ENCODE measurements at regions not wholly inside any gene's neighbourhood (a gene's known extent, or its start where the extent isn't known, plus 50 kb on each side); places are given as distances from the start of the nearest gene placed in this dataset.
"Not testable (repeated sequence)": the region's sequence is repeated elsewhere in the genome, so short reads cannot be mapped to it uniquely, and the experiment has no call there.

GRCh38 chr13:46479691-46480090 lies 73.3 kb upstream of the LRCH1 start:
- Mint-ChIP-seq H3K9me3 (peaks cover 3% of the 10 kb centered on the region), H3K27ac (no peak overlapping the region), H3K27me3 (peaks cover 3% of the 10 kb centered on the region), H3K4me1 (no peaks in the 10 kb centered on the region), H3K36me3 (ENCODE audit: low read depth) (peaks cover 2% of the 10 kb centered on the region), H3K4me3 (no peak overlapping the region)
- CTCF ChIA-PET: interaction anchor here (0.7 kb wide), 1 partner anchor 11 kb away, joined by 3 read pairs; no protein-coding TSS in a partner anchor
- POLR2A ChIA-PET: no interaction called here
- DNase-seq: no peak

- no peaks in the 10 kb centered on the region for H3K36me3 Mint-ChIP-seq (ENCODE audit: low read depth)
- peaks cover 3% of the 10 kb centered on the region for H3K27me3 Mint-ChIP-seq
- no peak for DNase-seq
- ChIA-PET POLR2A (no interaction called here), CTCF (no interaction called here)
- H3K27ac Mint-ChIP-seq: no peak overlapping the region
- H3K4me1 Mint-ChIP-seq: no peaks in the 10 kb centered on the region
- H3K4me3 Mint-ChIP-seq: no peak overlapping the region
- no peaks in the 10 kb centered on the region for H3K9me3 Mint-ChIP-seq
Observed at GRCh38 chr13:46479283-46479682, 73.7 kb upstream of the LRCH1 start.

GRCh38 chr13:46478651-46479050 lies 74.3 kb upstream of the LRCH1 start:
- CTCF ChIA-PET: no interaction called here
- Mint-ChIP-seq H3K9me3 (no peaks in the 10 kb centered on the region), H3K4me3 (no peak overlapping the region), H3K27me3 (peaks cover 3% of the 10 kb centered on the region), H3K36me3 (ENCODE audit: low read depth) (no peaks in the 10 kb centered on the region), H3K4me1 (no peaks in the 10 kb centered on the region), H3K27ac (no peak overlapping the region)
- POLR2A ChIA-PET: no interaction called here
- no peak for DNase-seq

- H3K4me1 Mint-ChIP-seq: no peaks in the 10 kb centered on the region
- no peak for DNase-seq
- H3K4me3 Mint-ChIP-seq: no peak overlapping the region
- POLR2A ChIA-PET: no interaction called here
- peaks cover 3% of the 10 kb centered on the region for H3K27me3 Mint-ChIP-seq
- H3K9me3 Mint-ChIP-seq: no peaks in the 10 kb centered on the region
- H3K27ac Mint-ChIP-seq: no peak overlapping the region
- CTCF ChIA-PET: no interaction called here
- no peaks in the 10 kb centered on the region for H3K36me3 Mint-ChIP-seq (ENCODE audit: low read depth)
Observed at GRCh38 chr13:46476174-46476573, 76.8 kb upstream of the LRCH1 start.

GRCh38 chr13:46475541-46475991 lies 77.4 kb upstream of the LRCH1 start:
- POLR2A ChIA-PET: no interaction called here
- Mint-ChIP-seq H3K4me1 (no peaks in the 10 kb centered on the region), H3K27ac (no peak overlapping the region), H3K9me3 (no peaks in the 10 kb centered on the region), H3K27me3 (peaks cover 3% of the 10 kb centered on the region), H3K36me3 (ENCODE audit: low read depth) (no peaks in the 10 kb centered on the region), H3K4me3 (no peak overlapping the region)
- CTCF ChIA-PET: no interaction called here
- no peak for DNase-seq

GRCh38 chr13:46473806-46474205 lies 79.2 kb upstream of the LRCH1 start:
- Mint-ChIP-seq H3K27me3 (peaks cover under 1% of the 10 kb centered on the region), H3K27ac (no peak overlapping the region), H3K4me3 (no peak overlapping the region), H3K36me3 (ENCODE audit: low read depth) (no peaks in the 10 kb centered on the region), H3K9me3 (no peaks in the 10 kb centered on the region), H3K4me1 (no peaks in the 10 kb centered on the region)
- no peak for DNase-seq
- ChIA-PET POLR2A (no interaction called here), CTCF (no interaction called here)

- H3K4me3 Mint-ChIP-seq: no peak overlapping the region
- no peaks in the 10 kb centered on the region for H3K4me1 Mint-ChIP-seq
- H3K27me3 Mint-ChIP-seq: no peaks in the 10 kb centered on the region
- no peaks in the 10 kb centered on the region for H3K36me3 Mint-ChIP-seq (ENCODE audit: low read depth)
- no peaks in the 10 kb centered on the region for H3K9me3 Mint-ChIP-seq
- POLR2A ChIA-PET: no interaction called here
- no peak for DNase-seq
- CTCF ChIA-PET: no interaction called here
- H3K27ac Mint-ChIP-seq: no peak overlapping the region
Observed at GRCh38 chr13:46472384-46472783, 80.6 kb upstream of the LRCH1 start.

GRCh38 chr13:46469699-46470098 lies 82.6 kb upstream of the RUBCNL start:
- POLR2A ChIA-PET; H3K27me3 Mint-ChIP-seq; H3K4me3 Mint-ChIP-seq; H3K9me3 Mint-ChIP-seq; H3K4me1 Mint-ChIP-seq; DNase-seq; H3K36me3 Mint-ChIP-seq (ENCODE audit: low read depth); H3K27ac Mint-ChIP-seq: not testable (repeated sequence)
- CTCF ChIA-PET: interaction anchor here (0.6 kb wide), 1 partner anchor 15 kb away, joined by 4 read pairs; no protein-coding TSS in a partner anchor

- POLR2A ChIA-PET: no interaction called here
- DNase-seq: no peak
- H3K36me3 Mint-ChIP-seq (ENCODE audit: low read depth): no peaks in the 10 kb centered on the region
- H3K4me3 Mint-ChIP-seq: no peak overlapping the region
- H3K9me3 Mint-ChIP-seq: no peaks in the 10 kb centered on the region
- CTCF ChIA-PET: interaction anchor here (0.7 kb wide), 1 partner anchor 258 kb away, joined by 4 read pairs; no protein-coding TSS in a partner anchor
- H3K27ac Mint-ChIP-seq: no peak overlapping the region
- no peaks in the 10 kb centered on the region for H3K4me1 Mint-ChIP-seq
- H3K27me3 Mint-ChIP-seq: no peaks in the 10 kb centered on the region
Observed at GRCh38 chr13:46468570-46469463, 81.8 kb upstream of the RUBCNL start.

GRCh38 chr13:46467694-46468093 lies 80.6 kb upstream of the RUBCNL start:
- POLR2A ChIA-PET; H3K4me1 Mint-ChIP-seq; CTCF ChIA-PET; H3K27me3 Mint-ChIP-seq; H3K27ac Mint-ChIP-seq; DNase-seq; H3K9me3 Mint-ChIP-seq; H3K4me3 Mint-ChIP-seq; H3K36me3 Mint-ChIP-seq (ENCODE audit: low read depth): not testable (repeated sequence)

- H3K4me1 Mint-ChIP-seq; H3K27me3 Mint-ChIP-seq; H3K4me3 Mint-ChIP-seq; POLR2A ChIA-PET; DNase-seq; H3K36me3 Mint-ChIP-seq (ENCODE audit: low read depth); H3K27ac Mint-ChIP-seq; CTCF ChIA-PET; H3K9me3 Mint-ChIP-seq: not testable (repeated sequence)
Observed at GRCh38 chr13:46466074-46466473, 79.0 kb upstream of the RUBCNL start.

GRCh38 chr13:46463719-46464118 lies 76.7 kb upstream of the RUBCNL start:
- Mint-ChIP-seq H3K4me3 (no peak overlapping the region), H3K27me3 (no peaks in the 10 kb centered on the region), H3K9me3 (no peaks in the 10 kb centered on the region), H3K27ac (no peak overlapping the region), H3K4me1 (no peaks in the 10 kb centered on the region), H3K36me3 (ENCODE audit: low read depth) (no peaks in the 10 kb centered on the region)
- ChIA-PET CTCF (no interaction called here), POLR2A (no interaction called here)
- DNase-seq: no peak

GRCh38 chr13:46460223-46460622 lies 73.2 kb upstream of the RUBCNL start:
- CTCF ChIA-PET; POLR2A ChIA-PET; H3K27me3 Mint-ChIP-seq; H3K27ac Mint-ChIP-seq; H3K4me1 Mint-ChIP-seq; H3K36me3 Mint-ChIP-seq (ENCODE audit: low read depth); DNase-seq; H3K4me3 Mint-ChIP-seq; H3K9me3 Mint-ChIP-seq: not testable (repeated sequence)

GRCh38 chr13:46457255-46457654 lies 70.2 kb upstream of the RUBCNL start:
- CTCF ChIA-PET; H3K27ac Mint-ChIP-seq; DNase-seq; H3K9me3 Mint-ChIP-seq; H3K4me3 Mint-ChIP-seq; H3K27me3 Mint-ChIP-seq; H3K36me3 Mint-ChIP-seq (ENCODE audit: low read depth); POLR2A ChIA-PET; H3K4me1 Mint-ChIP-seq: not testable (repeated sequence)

Data from activated CD4-positive, alpha-beta memory T cell treated with anti-CD3 and anti-CD28 coated beads, Interleukin-2, amount 10 ng/mL, durations not matched to agents 7 days and 5 days (primary cell).